ENCODE measurements at regions not wholly inside any gene's neighbourhood (a gene's known extent, or its start where the extent isn't known, plus 50 kb on each side); places are given as distances from the start of the nearest gene placed in this dataset.

- Histone ChIP-seq H3K9ac (ENCODE audit: low read length) (no peak overlapping the region; the same call in 1 of the 2 replicates), H3K9me2 (replicated peaks; ENCODE audit: insufficient read depth, low read length) (no peaks in the 10 kb centered on the region), H3K27me3 (ENCODE audit: low read length) (no peaks in the 10 kb centered on the region), H3F3A (ENCODE audit: insufficient read depth) (no peaks in the 10 kb centered on the region), H3K36me3 (ENCODE audit: low read length) (no peaks in the 10 kb centered on the region), H4K20me1 (ENCODE audit: low read depth, low read length) (no peaks in the 10 kb centered on the region), H3K27ac (ENCODE audit: low read depth, low read length) (peak overlapping the region; percentile 66), H3K4me2 (ENCODE audit: low read depth, low read length, poor library complexity, severe bottlenecking) (peak overlapping the region; percentile 22), H3K4me3 (ENCODE audit: insufficient read depth, low read length, poor library complexity, severe bottlenecking) (no peak overlapping the region), H3K79me2 (ENCODE audit: insufficient read depth, low read length) (no peaks in the 10 kb centered on the region), H2AFZ (ENCODE audit: low read depth, low read length, severe bottlenecking) (no peak overlapping the region), H3K9me3 (ENCODE audit: insufficient read depth, low read length) (no peaks in the 10 kb centered on the region)
- no peak for TF ChIP-seq CTCF (IDR thresholded peaks at IDR 0.05; ENCODE audit: insufficient read depth, low read length, poor library complexity, severe bottlenecking)
- no peak for TF ChIP-seq EZH2phosphoT487 (conservative IDR thresholded peaks at IDR 0.05; ENCODE audit: low read length)
Measured at GRCh38 chr2:128503399-128504245, 185.0 kb upstream of the HS6ST1 start.

- Histone ChIP-seq H3K27ac (ENCODE audit: low read depth, low read length) (peak overlapping the region; percentile 66), H3K9ac (ENCODE audit: low read length) (no peak overlapping the region)
Measured at GRCh38 chr2:128504246-128505149, 185.8 kb upstream of the HS6ST1 start.

GRCh38 chr2:128505150-128505490 is 186.5 kb upstream of the HS6ST1 start:
- no peak overlapping the region for H3K4me2 ChIP-seq (ENCODE audit: low read depth, low read length, poor library complexity, severe bottlenecking)
- H3K9ac ChIP-seq (ENCODE audit: low read length): no peak overlapping the region
- TF ChIP-seq CTCF (IDR thresholded peaks at IDR 0.05; ENCODE audit: insufficient read depth, low read length, poor library complexity, severe bottlenecking) (no peak), EZH2phosphoT487 (conservative IDR thresholded peaks at IDR 0.05; ENCODE audit: low read length) (no peak)
- peak overlapping the region; percentile 54 for H3K27ac ChIP-seq (ENCODE audit: low read depth, low read length)
- no peaks in the 10 kb centered on the region for H3K9me3 ChIP-seq (ENCODE audit: insufficient read depth, low read length)
- H2AFZ ChIP-seq (ENCODE audit: low read depth, low read length, severe bottlenecking): no peak overlapping the region
- H3K79me2 ChIP-seq (ENCODE audit: insufficient read depth, low read length): no peaks in the 10 kb centered on the region
- no peaks in the 10 kb centered on the region for H3K9me2 ChIP-seq (replicated peaks; ENCODE audit: insufficient read depth, low read length)
- H3K36me3 ChIP-seq (ENCODE audit: low read length): no peaks in the 10 kb centered on the region
- H3K4me3 ChIP-seq (ENCODE audit: insufficient read depth, low read length, poor library complexity, severe bottlenecking): no peak overlapping the region
- no peaks in the 10 kb centered on the region for H4K20me1 ChIP-seq (ENCODE audit: low read depth, low read length)
- H3K27me3 ChIP-seq (ENCODE audit: low read length): no peaks in the 10 kb centered on the region
- no peaks in the 10 kb centered on the region for H3F3A ChIP-seq (ENCODE audit: insufficient read depth)

More at GRCh38 chr2:128504246-128505149, 185.8 kb upstream of the HS6ST1 start:
- peak overlapping the region; percentile 22 for H3K4me2 ChIP-seq (ENCODE audit: low read depth, low read length, poor library complexity, severe bottlenecking)
- TF ChIP-seq EZH2phosphoT487 (conservative IDR thresholded peaks at IDR 0.05; ENCODE audit: low read length) (no peak), CTCF (IDR thresholded peaks at IDR 0.05; ENCODE audit: insufficient read depth, low read length, poor library complexity, severe bottlenecking) (no peak)
- no peak overlapping the region for H3K4me3 ChIP-seq (ENCODE audit: insufficient read depth, low read length, poor library complexity, severe bottlenecking)
- H3K79me2 ChIP-seq (ENCODE audit: insufficient read depth, low read length): no peaks in the 10 kb centered on the region
- H2AFZ ChIP-seq (ENCODE audit: low read depth, low read length, severe bottlenecking): no peak overlapping the region
- H3K9me2 ChIP-seq (replicated peaks; ENCODE audit: insufficient read depth, low read length): no peaks in the 10 kb centered on the region
- H3K36me3 ChIP-seq (ENCODE audit: low read length): no peaks in the 10 kb centered on the region
- no peaks in the 10 kb centered on the region for H3F3A ChIP-seq (ENCODE audit: insufficient read depth)
- no peaks in the 10 kb centered on the region for H3K9me3 ChIP-seq (ENCODE audit: insufficient read depth, low read length)
- no peaks in the 10 kb centered on the region for H4K20me1 ChIP-seq (ENCODE audit: low read depth, low read length)
- H3K27me3 ChIP-seq (ENCODE audit: low read length): no peaks in the 10 kb centered on the region
